Activated B cell treated with CpG ODN at 0.5 μM for 24 hours (primary cell): ENCODE measurements at regions not wholly inside any gene's neighbourhood (a gene's known extent, or its start where the extent isn't known, plus 50 kb on each side); places are given as distances from the start of the nearest gene placed in this dataset.

ENCODE experiments used
- ATAC-seq: fragments of 200-7000 bp; cut with Tn5 transposase; one replicate; pipeline ENCODE4 v1.10.0; 2021; ENCODE audit warnings: low read depth, mild to moderate bottlenecking, moderate library complexity
- CTCF ChIA-PET: fragments of 350-600 bp; sonication (Branson Sonifier 250); formaldehyde crosslinking; loops from one replicate; lab custom pipeline; 2021; ENCODE audit warnings: antibody characterized with exemption; lab: Charles Lee
- POLR2A ChIA-PET: fragments of 350-600 bp; sonication (Branson Sonifier 250); formaldehyde crosslinking; loops from one replicate; lab custom pipeline; 2021; ENCODE audit warnings: antibody characterized with exemption; lab: Charles Lee
- DNase-seq: peaks from one replicate; pipeline ENCODE4 v3.0.0; 2022
- H3K27ac Mint-ChIP-seq: one replicate; pipeline ENCODE4 v1.8.0; 2020; ENCODE audit warnings: mixed read lengths
- H3K27me3 Mint-ChIP-seq: one replicate; pipeline ENCODE4 v1.8.0; 2021; ENCODE audit warnings: mixed read lengths
- H3K36me3 Mint-ChIP-seq: one replicate; pipeline ENCODE4 v1.8.0; 2021; ENCODE audit warnings: low read depth, mixed read lengths
- H3K4me1 Mint-ChIP-seq: one replicate; pipeline ENCODE4 v1.8.0; 2021; ENCODE audit warnings: mixed read lengths
- H3K4me3 Mint-ChIP-seq: one replicate; pipeline ENCODE4 v1.8.0; 2020; ENCODE audit warnings: mild to moderate bottlenecking, mixed read lengths
- H3K9me3 Mint-ChIP-seq: one replicate; pipeline ENCODE4 v1.8.0; 2020; ENCODE audit warnings: mixed read lengths
- CTCF ChIP-seq: fragments of 200-600 bp; IDR thresholded peaks from one replicate; pipeline ENCODE4 v1.8.0; 2022; ENCODE audit warnings: antibody characterized with exemption, mild to moderate bottlenecking
- intact Hi-C: fragments of 100-400 bp; cut with micrococcal nuclease; formaldehyde crosslinking; loops from one replicate; pipeline ENCODE4 v1.15.1; 2024

- no peak for TF ChIP-seq CTCF
- POLR2A ChIA-PET: no interaction called here
- DNase-seq (no peak), ATAC-seq (no peak)
- no peak overlapping the region for H3K27ac Mint-ChIP-seq
- no peaks in the 10 kb centered on the region for H3K4me1 Mint-ChIP-seq
- no peaks in the 10 kb centered on the region for H3K27me3 Mint-ChIP-seq
- H3K9me3 Mint-ChIP-seq: peaks cover 10% of the 10 kb centered on the region
- H3K4me3 Mint-ChIP-seq: no peak overlapping the region
- no peaks in the 10 kb centered on the region for H3K36me3 Mint-ChIP-seq
- CTCF ChIA-PET: no interaction called here
- intact Hi-C loops: no loop called here
Observed at GRCh38 chr5:9932770-9933169, 302.6 kb upstream of the TAS2R1 start.

- no peak for ATAC-seq
- ChIA-PET CTCF (no interaction called here), POLR2A (no interaction called here)
- no peaks in the 10 kb centered on the region for H3K4me1 Mint-ChIP-seq
- intact Hi-C loops: no loop called here
- H3K9me3 Mint-ChIP-seq: peaks cover 10% of the 10 kb centered on the region
- no peak overlapping the region for H3K4me3 Mint-ChIP-seq
- DNase-seq: no peak
- no peak for TF ChIP-seq CTCF
- H3K27me3 Mint-ChIP-seq: no peaks in the 10 kb centered on the region
- H3K36me3 Mint-ChIP-seq: no peaks in the 10 kb centered on the region
- H3K27ac Mint-ChIP-seq: no peak overlapping the region
Observed at GRCh38 chr5:9930156-9930555, 300.0 kb upstream of the TAS2R1 start.

GRCh38 chr5:9928326-9928725 lies 298.2 kb upstream of the TAS2R1 start:
- intact Hi-C loops: no loop called here
- H3K4me1 Mint-ChIP-seq: no peaks in the 10 kb centered on the region
- no peak overlapping the region for H3K27ac Mint-ChIP-seq
- DNase-seq (no peak), ATAC-seq (no peak)
- POLR2A ChIA-PET: no interaction called here
- no peaks in the 10 kb centered on the region for H3K27me3 Mint-ChIP-seq
- CTCF ChIA-PET: no interaction called here
- peaks cover 8% of the 10 kb centered on the region for H3K9me3 Mint-ChIP-seq
- TF ChIP-seq CTCF: no peak
- H3K36me3 Mint-ChIP-seq: no peaks in the 10 kb centered on the region
- H3K4me3 Mint-ChIP-seq: no peak overlapping the region

- intact Hi-C loops: no loop called here
- POLR2A ChIA-PET: no interaction called here
- ATAC-seq (no peak), DNase-seq (no peak)
- H3K9me3 Mint-ChIP-seq: peaks cover 11% of the 10 kb centered on the region
- no peak overlapping the region for H3K4me3 Mint-ChIP-seq
- CTCF ChIA-PET: no interaction called here
- no peak for TF ChIP-seq CTCF
- H3K4me1 Mint-ChIP-seq: no peaks in the 10 kb centered on the region
- no peaks in the 10 kb centered on the region for H3K27me3 Mint-ChIP-seq
- no peaks in the 10 kb centered on the region for H3K36me3 Mint-ChIP-seq
- no peak overlapping the region for H3K27ac Mint-ChIP-seq
Observed at GRCh38 chr5:9927521-9927997, 297.4 kb upstream of the TAS2R1 start.

- no peaks in the 10 kb centered on the region for H3K36me3 Mint-ChIP-seq
- no peak overlapping the region for H3K4me3 Mint-ChIP-seq
Observed at GRCh38 chr5:9927106-9927505, 297.0 kb upstream of the TAS2R1 start.

More at GRCh38 chr5:9927106-9927505, 297.0 kb upstream of the TAS2R1 start:
- H3K27ac Mint-ChIP-seq: no peak overlapping the region
- ChIA-PET CTCF (no interaction called here), POLR2A (no interaction called here)
- H3K27me3 Mint-ChIP-seq: no peaks in the 10 kb centered on the region
- no peak for ATAC-seq
- H3K4me1 Mint-ChIP-seq: no peaks in the 10 kb centered on the region
- no peak for DNase-seq
- TF ChIP-seq CTCF: no peak
- H3K9me3 Mint-ChIP-seq: peaks cover 11% of the 10 kb centered on the region
- intact Hi-C loops: no loop called here
